Ascending aorta (tissue), 2 donors: ENCODE measurements at regions not wholly inside any gene's neighbourhood (a gene's known extent, or its start where the extent isn't known, plus 50 kb on each side); places are given as distances from the start of the nearest gene placed in this dataset.

Experiments
- DNase-seq, 2 donors: peaks; one replicate each; pipeline ENCODE4 v3.0.0-alpha.2; 2019; ENCODE audit warnings: low spot score in 2 of 2
- H3K27ac ChIP-seq, 2 donors: fragments of 200-600 bp; sonication (generic); one replicate each; pipeline ENCODE4 v1.5.1; 2016 to 2017; ENCODE audit warnings: mild to moderate bottlenecking in 1 of 2
- H3K27me3 ChIP-seq: fragments of 200-600 bp; sonication (generic); one replicate; pipeline ENCODE4 v1.5.1; 2017
- H3K36me3 ChIP-seq, 2 donors: fragments of 200-600 bp; sonication (generic); one replicate each; pipeline ENCODE4 v1.5.1; 2016
- H3K4me1 ChIP-seq, 2 donors: fragments of 200-600 bp; sonication (generic); one replicate each; pipeline ENCODE4 v1.5.1; 2016 to 2017; ENCODE audit warnings: mild to moderate bottlenecking in 1 of 2
- H3K4me3 ChIP-seq, 2 donors: fragments of 200-600 bp; sonication (generic); one replicate each; pipeline ENCODE4 v1.5.1; 2016 to 2017; ENCODE audit warnings: mild to moderate bottlenecking in 1 of 2
- H3K9me3 ChIP-seq, 2 donors: fragments of 200-600 bp; sonication (generic); one replicate each; pipeline ENCODE4 v1.5.1; 2016
- intact Hi-C: fragments of 100-400 bp; cut with DNase I; formaldehyde crosslinking; loops from one replicate; pipeline ENCODE4 v1.15.1; 2023
- TF ChIP-seq, protein P1 (sequence below), 3 experiments: fragments of 200-600 bp in 2 of 3; fragments of 450-650 bp in 1 of 3; sonication (generic) in 2 of 3; IDR thresholded peaks; one replicate each; pipeline ENCODE4 v1.5.1; 2016 to 2019; ENCODE audit warnings: antibody characterized with exemption in 3 of 3, mild to moderate bottlenecking in 1 of 3, moderate library complexity in 1 of 3

DNA sequence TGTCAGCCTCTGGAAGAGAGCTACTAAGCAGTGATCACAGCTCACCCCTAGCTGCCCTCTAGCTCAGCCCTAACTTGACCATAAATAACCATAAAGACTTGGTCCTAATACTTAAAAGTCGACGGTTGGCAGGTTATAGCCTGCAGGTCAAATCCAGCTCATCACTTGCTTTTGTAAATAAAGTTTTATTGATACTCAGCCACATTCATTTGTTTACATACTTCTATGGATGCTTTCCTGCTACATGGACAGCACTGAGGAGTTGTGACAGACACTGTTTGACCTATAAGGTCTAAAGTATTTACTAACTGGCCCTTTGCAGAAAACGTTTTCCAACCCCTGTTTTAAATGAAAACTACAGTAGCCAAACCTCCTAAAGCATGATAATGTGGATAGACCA is 151.6 kb upstream of the ASIC2 start:
- TF ChIP-seq, protein P1, sequence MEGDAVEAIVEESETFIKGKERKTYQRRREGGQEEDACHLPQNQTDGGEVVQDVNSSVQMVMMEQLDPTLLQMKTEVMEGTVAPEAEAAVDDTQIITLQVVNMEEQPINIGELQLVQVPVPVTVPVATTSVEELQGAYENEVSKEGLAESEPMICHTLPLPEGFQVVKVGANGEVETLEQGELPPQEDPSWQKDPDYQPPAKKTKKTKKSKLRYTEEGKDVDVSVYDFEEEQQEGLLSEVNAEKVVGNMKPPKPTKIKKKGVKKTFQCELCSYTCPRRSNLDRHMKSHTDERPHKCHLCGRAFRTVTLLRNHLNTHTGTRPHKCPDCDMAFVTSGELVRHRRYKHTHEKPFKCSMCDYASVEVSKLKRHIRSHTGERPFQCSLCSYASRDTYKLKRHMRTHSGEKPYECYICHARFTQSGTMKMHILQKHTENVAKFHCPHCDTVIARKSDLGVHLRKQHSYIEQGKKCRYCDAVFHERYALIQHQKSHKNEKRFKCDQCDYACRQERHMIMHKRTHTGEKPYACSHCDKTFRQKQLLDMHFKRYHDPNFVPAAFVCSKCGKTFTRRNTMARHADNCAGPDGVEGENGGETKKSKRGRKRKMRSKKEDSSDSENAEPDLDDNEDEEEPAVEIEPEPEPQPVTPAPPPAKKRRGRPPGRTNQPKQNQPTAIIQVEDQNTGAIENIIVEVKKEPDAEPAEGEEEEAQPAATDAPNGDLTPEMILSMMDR (IDR thresholded peaks at IDR 0.05): no peak
- H3K36me3 ChIP-seq: no peaks in the 10 kb centered on the region
- no peak for DNase-seq
- H3K4me1 ChIP-seq: no peaks in the 10 kb centered on the region
- no peaks in the 10 kb centered on the region for H3K27me3 ChIP-seq
- peaks cover 0 to 3% of the 10 kb centered on the region in 2 donors for H3K9me3 ChIP-seq
- no peak overlapping the region for H3K4me3 ChIP-seq
- intact Hi-C loops: no loop called here
- no peak overlapping the region for H3K27ac ChIP-seq

DNA sequence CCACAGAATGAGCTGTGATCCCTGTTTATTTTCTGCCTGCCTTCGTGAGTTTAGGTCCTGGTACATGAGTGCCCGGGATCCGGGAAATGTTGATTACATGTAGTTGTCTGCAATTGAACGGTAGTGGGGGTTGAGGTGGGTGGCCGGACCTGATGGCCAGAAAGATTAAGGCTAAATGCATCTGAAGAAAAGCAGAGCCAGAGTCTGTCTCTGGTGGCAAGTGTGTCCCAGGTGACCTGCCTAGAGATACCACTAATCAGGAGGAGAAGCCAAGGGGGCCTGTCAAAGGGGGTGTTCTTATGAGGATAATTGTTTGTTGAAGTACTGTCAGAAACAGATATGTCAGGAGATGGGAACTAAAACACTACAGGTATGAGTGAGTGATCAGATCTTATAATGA is 154.0 kb upstream of the ASIC2 start:
- Histone ChIP-seq H3K4me3 (no peak overlapping the region), H3K27me3 (no peaks in the 10 kb centered on the region), H3K9me3 (peaks cover 0 to 3% of the 10 kb centered on the region in 2 donors), H3K4me1 (no peaks in the 10 kb centered on the region), H3K27ac (no peak overlapping the region), H3K36me3 (no peaks in the 10 kb centered on the region)
- no peak for DNase-seq
- intact Hi-C loops: no loop called here
- TF ChIP-seq, protein P1 (IDR thresholded peaks at IDR 0.05): no peak

GRCh38 chr17:33451221-33451620 is 158.1 kb upstream of the ASIC2 start:
- Histone ChIP-seq H3K9me3 (no peaks in the 10 kb centered on the region), H3K27me3 (no peaks in the 10 kb centered on the region), H3K27ac (no peak overlapping the region), H3K4me1 (no peaks in the 10 kb centered on the region), H3K4me3 (no peak overlapping the region), H3K36me3 (no peaks in the 10 kb centered on the region)
- TF ChIP-seq, protein P1 (IDR thresholded peaks at IDR 0.05): no peak
- intact Hi-C loops: loop anchor here (10.0 kb wide), 1 partner anchor 56 kb away; no protein-coding TSS in a partner anchor
- DNase-seq: no peak

GRCh38 chr17:33457477-33457876 is 164.4 kb upstream of the ASIC2 start:
- Histone ChIP-seq H3K4me3 (no peak overlapping the region), H3K9me3 (no peaks in the 10 kb centered on the region), H3K36me3 (no peaks in the 10 kb centered on the region), H3K27ac (no peak overlapping the region), H3K27me3 (no peaks in the 10 kb centered on the region), H3K4me1 (no peaks in the 10 kb centered on the region)
- TF ChIP-seq, protein P1 (IDR thresholded peaks at IDR 0.05): no peak
- no peak for DNase-seq
- intact Hi-C loops: loop anchor here (10.0 kb wide), 1 partner anchor 63 kb away; no protein-coding TSS in a partner anchor

- no peaks in the 10 kb centered on the region for H3K27me3 ChIP-seq
- H3K4me3 ChIP-seq: no peak overlapping the region
- intact Hi-C loops: loop anchor here (10.0 kb wide), 1 partner anchor 65 kb away; no protein-coding TSS in a partner anchor
- H3K27ac ChIP-seq: no peak overlapping the region
- H3K9me3 ChIP-seq: no peaks in the 10 kb centered on the region
- TF ChIP-seq, protein P1 (IDR thresholded peaks at IDR 0.05): no peak
- DNase-seq: no peak
- H3K4me1 ChIP-seq: no peaks in the 10 kb centered on the region
- no peaks in the 10 kb centered on the region for H3K36me3 ChIP-seq
Measured at GRCh38 chr17:33459078-33459940, 166.2 kb upstream of the ASIC2 start.
